ENCODE measurements at regions not wholly inside any gene's neighbourhood (a gene's known extent, or its start where the extent isn't known, plus 50 kb on each side); places are given as distances from the start of the nearest gene placed in this dataset.

GRCh38 chr5:125750861-125751186, 672.4 kb upstream of the GRAMD2B start:
- DNase-seq (ENCODE audit: low read depth): no peak

- DNase-seq (ENCODE audit: low read depth): no peak
These were observed 666.8 kb upstream of the GRAMD2B start for GRCh38 chr5:125756456-125756855.

GRCh38 chr5:125766706-125767105, 656.5 kb upstream of the GRAMD2B start:
- no peak for DNase-seq (ENCODE audit: low read depth)

- DNase-seq (ENCODE audit: low read depth): no peak
These were observed 647.3 kb upstream of the GRAMD2B start for GRCh38 chr5:125775896-125776295.

GRCh38 chr5:125776656-125777139, 646.5 kb upstream of the GRAMD2B start:
- DNase-seq (ENCODE audit: low read depth): no peak

GRCh38 chr5:125778791-125779190, 644.4 kb upstream of the GRAMD2B start:
- no peak for DNase-seq (ENCODE audit: low read depth)

GRCh38 chr5:125785407-125785806, 637.8 kb upstream of the GRAMD2B start:
- DNase-seq (ENCODE audit: low read depth): no peak

GRCh38 chr5:125786021-125786420, 637.2 kb upstream of the GRAMD2B start:
- no peak for DNase-seq (ENCODE audit: low read depth)

GRCh38 chr5:125793470-125793869, 629.7 kb upstream of the GRAMD2B start:
- DNase-seq (ENCODE audit: low read depth): no peak

- no peak for DNase-seq (ENCODE audit: low read depth)
These were observed 628.3 kb upstream of the GRAMD2B start for GRCh38 chr5:125794922-125795321.

GRCh38 chr5:125798307-125798706, 624.9 kb upstream of the GRAMD2B start:
- peak; percentile 3 for DNase-seq (ENCODE audit: low read depth)

GRCh38 chr5:125812651-125813050, 610.6 kb upstream of the GRAMD2B start:
- no peak for DNase-seq (ENCODE audit: low read depth)

- no peak for DNase-seq (ENCODE audit: low read depth)
These were observed 609.8 kb upstream of the GRAMD2B start for GRCh38 chr5:125813221-125813974.

- no peak for DNase-seq (ENCODE audit: low read depth)
These were observed 609.1 kb upstream of the GRAMD2B start for GRCh38 chr5:125814119-125814518.

GRCh38 chr5:125823572-125823971, 599.6 kb upstream of the GRAMD2B start:
- no peak for DNase-seq (ENCODE audit: low read depth)

- no peak for DNase-seq (ENCODE audit: low read depth)
These were observed 597.0 kb upstream of the GRAMD2B start for GRCh38 chr5:125826214-125826613.

GRCh38 chr5:125829349-125829748, 593.9 kb upstream of the GRAMD2B start:
- no peak for DNase-seq (ENCODE audit: low read depth)

GRCh38 chr5:125833398-125833797, 589.8 kb upstream of the GRAMD2B start:
- DNase-seq (ENCODE audit: low read depth): no peak

- DNase-seq (ENCODE audit: low read depth): no peak
These were observed 588.6 kb upstream of the GRAMD2B start for GRCh38 chr5:125834438-125835115.

- no peak for DNase-seq (ENCODE audit: low read depth)
These were observed 587.7 kb upstream of the GRAMD2B start for GRCh38 chr5:125835293-125836172.

GRCh38 chr5:125836256-125836655, 587.0 kb upstream of the GRAMD2B start:
- DNase-seq (ENCODE audit: low read depth): no peak

GRCh38 chr5:125837866-125838265, 585.3 kb upstream of the GRAMD2B start:
- DNase-seq (ENCODE audit: low read depth): no peak

GRCh38 chr5:125847561-125847960, 575.6 kb upstream of the GRAMD2B start:
- no peak for DNase-seq (ENCODE audit: low read depth)

All from non-pigmented ciliary epithelial cell (primary cell).